KMS-11 (cell line): ENCODE measurements at regions not wholly inside any gene's neighbourhood (a gene's known extent, or its start where the extent isn't known, plus 50 kb on each side); places are given as distances from the start of the nearest gene placed in this dataset.

Experiments
- H2AFZ ChIP-seq: fragments of 200-600 bp; sonication (generic); 2 replicates; pipeline ENCODE4 v1.6.1; 2016; ENCODE audit warnings: antibody characterized with exemption, mixed run types, low read depth
- H3K27ac ChIP-seq: fragments of 200-600 bp; sonication (generic); 2 replicates; pipeline ENCODE4 v1.6.1; 2016; ENCODE audit warnings: mild to moderate bottlenecking, mixed run types
- H3K27me3 ChIP-seq: fragments of 200-600 bp; sonication (generic); 2 replicates; pipeline ENCODE4 v1.6.1; 2017; ENCODE audit warnings: mild to moderate bottlenecking, low read depth, mixed run types, moderate library complexity; ENCODE audit not compliant: insufficient read depth
- H3K36me3 ChIP-seq: fragments of 200-600 bp; sonication (generic); 2 replicates; pipeline ENCODE4 v1.6.1; 2017; ENCODE audit warnings: mild to moderate bottlenecking, mixed run types; ENCODE audit not compliant: insufficient read depth
- H3K4me1 ChIP-seq: fragments of 200-600 bp; sonication (generic); 2 replicates; pipeline ENCODE4 v1.6.1; 2016; ENCODE audit warnings: mild to moderate bottlenecking, low read depth, mixed run types; ENCODE audit not compliant: poor library complexity, severe bottlenecking
- H3K4me2 ChIP-seq: fragments of 200-600 bp; sonication (generic); 2 replicates; pipeline ENCODE4 v1.7.0; 2016; ENCODE audit warnings: mild to moderate bottlenecking, mixed run types
- H3K4me3 ChIP-seq: fragments of 200-600 bp; sonication (generic); IDR thresholded peaks from 2 replicates; pipeline ENCODE4 v1.6.1; 2017; ENCODE audit warnings: low read depth, low read length, mixed read lengths; ENCODE audit not compliant: insufficient read depth
- H3K79me2 ChIP-seq: fragments of 200-600 bp; sonication (generic); 2 replicates; pipeline ENCODE4 v1.6.1; 2016; ENCODE audit warnings: low read depth, mixed run types; ENCODE audit not compliant: insufficient read depth
- H3K9ac ChIP-seq: fragments of 200-600 bp; sonication (generic); 2 replicates; pipeline ENCODE4 v1.6.1; 2016; ENCODE audit warnings: mild to moderate bottlenecking, mixed run types
- H4K20me1 ChIP-seq: fragments of 200-600 bp; sonication (generic); 2 replicates; pipeline ENCODE4 v1.6.1; 2016; ENCODE audit warnings: mild to moderate bottlenecking, mixed run types; ENCODE audit not compliant: insufficient read depth
- CTCF ChIP-seq: fragments of 200-600 bp; sonication (generic); conservative IDR thresholded peaks from 2 replicates; pipeline ENCODE4 v1.6.1; 2017; ENCODE audit warnings: low read depth, mild to moderate bottlenecking, antibody characterized with exemption, low read length, moderate library complexity, mixed read lengths

GRCh38 chr1:36691374-36691773 is 208.7 kb upstream of the CSF3R start:
- Histone ChIP-seq H4K20me1 (no peaks in the 10 kb centered on the region), H3K4me3 (no peak overlapping the region), H3K79me2 (no peaks in the 10 kb centered on the region), H3K9ac (no peak overlapping the region), H2AFZ (no peak overlapping the region), H3K36me3 (no peaks in the 10 kb centered on the region), H3K27ac (no peak overlapping the region), H3K27me3 (peaks cover 45% of the 10 kb centered on the region; the same call in 1 of the 2 replicates), H3K4me2 (no peak overlapping the region), H3K4me1 (no peaks in the 10 kb centered on the region)
- TF ChIP-seq CTCF = no peak

- Histone ChIP-seq H3K4me2 (no peak overlapping the region), H3K4me3 (no peak overlapping the region), H2AFZ (no peak overlapping the region), H3K79me2 (no peaks in the 10 kb centered on the region), H3K36me3 (no peaks in the 10 kb centered on the region), H4K20me1 (no peaks in the 10 kb centered on the region), H3K27ac (no peak overlapping the region), H3K9ac (no peak overlapping the region), H3K27me3 (peaks cover 44% of the 10 kb centered on the region; the same call in 1 of the 2 replicates), H3K4me1 (no peaks in the 10 kb centered on the region)
- no peak for TF ChIP-seq CTCF
Observed at GRCh38 chr1:36689992-36690391, 207.3 kb upstream of the CSF3R start.

GRCh38 chr1:36687312-36687711 is 204.6 kb upstream of the CSF3R start:
- Histone ChIP-seq H3K4me1 (no peaks in the 10 kb centered on the region), H3K4me3 (no peak overlapping the region), H3K27me3 (peaks cover 26% of the 10 kb centered on the region; the same call in 1 of the 2 replicates), H4K20me1 (no peaks in the 10 kb centered on the region), H3K79me2 (no peaks in the 10 kb centered on the region), H2AFZ (no peak overlapping the region), H3K4me2 (no peak overlapping the region), H3K9ac (no peak overlapping the region), H3K27ac (no peak overlapping the region), H3K36me3 (no peaks in the 10 kb centered on the region)
- TF ChIP-seq CTCF = no peak

GRCh38 chr1:36675931-36676562 is 193.3 kb upstream of the CSF3R start:
- H4K20me1 ChIP-seq = no peaks in the 10 kb centered on the region
- no peaks in the 10 kb centered on the region for H3K36me3 ChIP-seq
- no peaks in the 10 kb centered on the region for H3K79me2 ChIP-seq
- H3K4me3 ChIP-seq = no peak overlapping the region
- TF ChIP-seq CTCF = no peak
- no peaks in the 10 kb centered on the region for H3K4me1 ChIP-seq
- H3K4me2 ChIP-seq = no peak overlapping the region
- H3K27me3 ChIP-seq = peaks cover 29% of the 10 kb centered on the region
- no peak overlapping the region for H3K27ac ChIP-seq
- H2AFZ ChIP-seq = no peak overlapping the region
- no peak overlapping the region for H3K9ac ChIP-seq
